ENCODE measurements at regions not wholly inside any gene's neighbourhood (a gene's known extent, or its start where the extent isn't known, plus 50 kb on each side); places are given as distances from the start of the nearest gene placed in this dataset.
"Not testable (repeated sequence)": the region's sequence is repeated elsewhere in the genome, so short reads cannot be mapped to it uniquely, and the experiment has no call there.

GRCh38 chr6:144434308-144434990 is 149.3 kb downstream of the UTRN start:
- H3K9me3 Mint-ChIP-seq: no peaks in the 10 kb centered on the region
- no peak for DNase-seq
- no peak overlapping the region for H3K4me3 Mint-ChIP-seq
- peak overlapping the region; percentile 10 for H3K27ac Mint-ChIP-seq
- no peaks in the 10 kb centered on the region for H3K27me3 Mint-ChIP-seq (ENCODE audit: low read depth)
- peak in 1 of 2 donors; percentile 26 for ATAC-seq (replicated peaks in 1 of 2)
- peaks cover 7 to 31% of the 10 kb centered on the region in 2 donors for H3K36me3 Mint-ChIP-seq (ENCODE audit: insufficient read depth in 2 of 2)
- peaks cover 9% of the 10 kb centered on the region for H3K4me1 Mint-ChIP-seq (ENCODE audit: low read depth)

DNA sequence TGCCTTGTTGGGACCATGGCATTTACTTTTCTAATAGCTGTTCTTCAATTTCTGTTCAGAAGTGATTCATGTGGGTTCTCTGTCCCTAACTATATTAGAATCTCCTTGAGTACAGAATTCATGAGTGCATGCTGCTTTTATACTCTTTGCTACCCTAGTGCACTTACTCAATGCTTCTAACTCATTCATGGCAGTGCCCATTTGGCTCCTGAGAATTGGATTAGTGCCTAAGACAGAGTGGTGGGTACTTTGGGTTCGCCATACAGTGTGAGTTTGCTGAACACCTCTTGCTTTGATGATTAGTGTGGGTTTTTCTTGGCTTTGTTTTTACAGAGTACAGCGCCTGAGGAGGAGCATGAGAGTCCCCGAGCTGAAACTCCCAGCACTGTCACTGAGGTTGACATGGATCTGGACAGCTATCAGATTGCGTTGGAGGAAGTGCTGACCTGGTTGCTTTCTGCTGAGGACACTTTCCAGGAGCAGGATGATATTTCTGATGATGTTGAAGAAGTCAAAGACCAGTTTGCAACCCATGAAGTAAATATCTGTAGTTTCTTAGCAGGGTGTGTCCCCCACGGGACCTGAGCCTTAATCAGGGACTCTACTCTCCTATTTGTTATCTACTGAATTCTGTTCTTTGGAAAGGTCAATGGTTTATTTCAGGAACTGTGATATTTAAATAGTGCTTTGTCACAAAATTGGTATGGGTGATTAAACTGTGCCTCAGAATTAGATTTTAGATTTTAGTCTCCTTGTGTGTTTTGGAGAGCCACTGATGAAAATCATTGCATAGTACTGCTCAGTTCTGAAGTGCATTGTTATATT is 150.7 kb downstream of the UTRN start:
- no peak for ATAC-seq (replicated peaks in 1 of 2)

GRCh38 chr6:144437105-144437504 is 152.0 kb downstream of the UTRN start:
- peaks cover 20 to 51% of the 10 kb centered on the region in 2 donors for H3K36me3 Mint-ChIP-seq (ENCODE audit: insufficient read depth in 2 of 2)
- no peak overlapping the region for H3K4me3 Mint-ChIP-seq
- H3K27me3 Mint-ChIP-seq (ENCODE audit: low read depth): no peaks in the 10 kb centered on the region
- H3K27ac Mint-ChIP-seq: no peak overlapping the region
- H3K4me1 Mint-ChIP-seq (ENCODE audit: low read depth): peaks cover 9% of the 10 kb centered on the region
- DNase-seq (no peak), ATAC-seq (replicated peaks in 1 of 2) (no peak)
- peaks cover 4% of the 10 kb centered on the region in 2 donors for H3K9me3 Mint-ChIP-seq

More for the DNA sequence above, 150.7 kb downstream of the UTRN start:
- H3K36me3 Mint-ChIP-seq (ENCODE audit: insufficient read depth in 2 of 2): peaks cover 17 to 42% of the 10 kb centered on the region in 2 donors
- H3K27ac Mint-ChIP-seq: no peak overlapping the region
- H3K9me3 Mint-ChIP-seq: peaks cover 4% of the 10 kb centered on the region in 2 donors
- no peaks in the 10 kb centered on the region for H3K27me3 Mint-ChIP-seq (ENCODE audit: low read depth)
- DNase-seq: no peak
- H3K4me3 Mint-ChIP-seq: no peak overlapping the region
- H3K4me1 Mint-ChIP-seq (ENCODE audit: low read depth): peaks cover 9% of the 10 kb centered on the region

DNA sequence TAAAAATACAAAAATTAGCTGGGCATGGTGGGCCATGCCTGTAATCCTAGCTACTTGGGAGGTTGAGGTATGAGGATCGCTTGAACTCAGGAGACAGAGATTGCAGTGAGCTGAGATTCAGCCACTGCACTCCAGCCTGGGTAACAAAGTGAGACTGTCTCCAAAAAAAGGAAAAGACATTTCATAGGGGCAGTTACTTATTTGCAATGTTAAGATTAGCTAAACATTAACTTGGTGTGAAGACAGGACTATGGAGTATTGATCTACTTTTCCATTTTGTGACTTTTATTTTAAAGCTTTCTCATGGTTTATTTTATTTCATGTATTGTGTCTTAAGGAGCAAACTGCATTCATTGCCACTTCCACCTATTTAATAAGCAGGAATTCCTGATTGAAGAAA is 153.0 kb downstream of the UTRN start:
- Mint-ChIP-seq H3K27ac (no peak overlapping the region), H3K27me3 (ENCODE audit: low read depth) (no peaks in the 10 kb centered on the region), H3K36me3 (ENCODE audit: insufficient read depth in 2 of 2) (peaks cover 21 to 52% of the 10 kb centered on the region in 2 donors), H3K4me3 (no peak overlapping the region), H3K9me3 (peaks cover 7 to 8% of the 10 kb centered on the region in 2 donors), H3K4me1 (ENCODE audit: low read depth) (peaks cover 9% of the 10 kb centered on the region)
- ATAC-seq (replicated peaks in 1 of 2) (no peak), DNase-seq (no peak)

GRCh38 chr6:144439016-144439415 is 153.9 kb downstream of the UTRN start:
- peaks cover 9% of the 10 kb centered on the region for H3K4me1 Mint-ChIP-seq (ENCODE audit: low read depth)
- no peak overlapping the region for H3K4me3 Mint-ChIP-seq
- H3K36me3 Mint-ChIP-seq (ENCODE audit: insufficient read depth in 2 of 2): peaks cover 21 to 52% of the 10 kb centered on the region in 2 donors
- ATAC-seq (replicated peaks in 1 of 2) (no peak), DNase-seq (no peak)
- H3K9me3 Mint-ChIP-seq: peaks cover 7 to 8% of the 10 kb centered on the region in 2 donors
- H3K27me3 Mint-ChIP-seq (ENCODE audit: low read depth): no peaks in the 10 kb centered on the region
- H3K27ac Mint-ChIP-seq: no peak overlapping the region

DNA sequence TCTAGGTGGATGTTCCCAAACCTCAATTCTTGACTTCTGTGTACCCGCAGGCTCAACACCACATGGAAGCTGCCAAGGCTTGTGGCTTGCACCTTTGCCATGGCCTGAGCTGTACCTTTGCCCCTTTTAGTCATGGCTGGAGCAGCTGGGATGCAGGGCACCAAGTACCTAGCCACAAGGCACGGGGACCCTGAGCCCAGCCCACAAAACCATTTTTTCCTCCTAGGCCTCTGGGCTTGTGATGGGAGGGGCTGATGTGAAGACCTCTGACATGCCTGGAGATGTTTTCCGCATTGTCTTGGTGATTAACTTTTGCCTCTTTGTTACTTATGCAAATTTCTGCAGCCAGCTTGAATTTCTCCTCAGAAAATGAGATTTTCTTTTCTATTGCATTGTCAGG is 156.7 kb downstream of the UTRN start:
- H3K9me3 Mint-ChIP-seq; H3K4me1 Mint-ChIP-seq (ENCODE audit: low read depth); H3K4me3 Mint-ChIP-seq; H3K27ac Mint-ChIP-seq; ATAC-seq (replicated peaks in 1 of 2); DNase-seq; H3K27me3 Mint-ChIP-seq (ENCODE audit: low read depth): not testable (repeated sequence)
- peaks cover 21 to 47% of the 10 kb centered on the region in 2 donors for H3K36me3 Mint-ChIP-seq (ENCODE audit: insufficient read depth in 2 of 2)

- DNase-seq (no peak), ATAC-seq (replicated peaks in 1 of 2) (no peak)
- no peaks in the 10 kb centered on the region for H3K27me3 Mint-ChIP-seq (ENCODE audit: low read depth)
- H3K4me3 Mint-ChIP-seq: no peak overlapping the region
- H3K27ac Mint-ChIP-seq: no peak overlapping the region
- H3K9me3 Mint-ChIP-seq: peaks cover 7 to 8% of the 10 kb centered on the region in 2 donors
- H3K36me3 Mint-ChIP-seq (ENCODE audit: insufficient read depth in 2 of 2): peaks cover 22 to 42% of the 10 kb centered on the region in 2 donors
- peaks cover 4% of the 10 kb centered on the region for H3K4me1 Mint-ChIP-seq (ENCODE audit: low read depth)
Measured at GRCh38 chr6:144443157-144443556, 158.0 kb downstream of the UTRN start.

- Mint-ChIP-seq H3K4me1 (ENCODE audit: low read depth) (peaks cover 4% of the 10 kb centered on the region), H3K27me3 (ENCODE audit: low read depth) (no peaks in the 10 kb centered on the region), H3K27ac (peak overlapping the region; percentile 86), H3K9me3 (no peaks in the 10 kb centered on the region), H3K4me3 (no peak overlapping the region), H3K36me3 (ENCODE audit: insufficient read depth in 2 of 2) (peaks cover 4 to 12% of the 10 kb centered on the region in 2 donors)
- no peak for DNase-seq
- no peak for ATAC-seq (replicated peaks in 1 of 2)
Measured at GRCh38 chr6:144447472-144447871, 162.3 kb downstream of the UTRN start.

DNA sequence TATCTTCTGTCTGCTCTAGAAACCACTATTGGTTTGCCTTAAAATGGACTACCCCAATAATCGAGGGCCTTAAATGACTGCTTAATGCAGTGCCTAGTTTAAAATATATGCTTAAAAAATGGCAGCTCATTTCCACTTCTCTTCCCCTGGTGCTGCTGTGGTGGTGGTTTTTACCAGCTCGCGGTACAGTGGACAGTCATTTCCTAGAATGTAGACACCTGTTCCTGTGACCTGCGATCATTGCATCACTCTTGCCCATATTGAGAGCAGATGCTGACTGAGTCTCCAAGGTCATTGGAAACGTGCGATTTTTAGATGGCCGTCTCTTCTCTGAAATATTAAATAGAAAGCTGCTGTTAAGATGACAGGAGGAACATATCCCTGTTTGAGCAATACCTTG is 164.1 kb downstream of the UTRN start:
- DNase-seq (no peak), ATAC-seq (replicated peaks in 1 of 2) (no peak)
- H3K9me3 Mint-ChIP-seq: no peaks in the 10 kb centered on the region
- H3K4me3 Mint-ChIP-seq: no peak overlapping the region
- no peaks in the 10 kb centered on the region for H3K27me3 Mint-ChIP-seq (ENCODE audit: low read depth)
- peaks cover 4% of the 10 kb centered on the region for H3K4me1 Mint-ChIP-seq (ENCODE audit: low read depth)
- H3K27ac Mint-ChIP-seq: peak overlapping the region; percentile 70
- H3K36me3 Mint-ChIP-seq (ENCODE audit: insufficient read depth in 2 of 2): peaks cover 4 to 14% of the 10 kb centered on the region in 2 donors

GRCh38 chr6:144449911-144450597 is 164.9 kb downstream of the UTRN start:
- Mint-ChIP-seq H3K4me1 (ENCODE audit: low read depth) (peaks cover 4% of the 10 kb centered on the region), H3K27ac (peak overlapping the region; percentile 11), H3K27me3 (ENCODE audit: low read depth) (no peaks in the 10 kb centered on the region), H3K36me3 (ENCODE audit: insufficient read depth in 2 of 2) (peaks cover 4 to 14% of the 10 kb centered on the region in 2 donors), H3K4me3 (no peak overlapping the region), H3K9me3 (no peaks in the 10 kb centered on the region)
- ATAC-seq (replicated peaks in 1 of 2) (no peak), DNase-seq (no peak)

- ATAC-seq (replicated peaks in 1 of 2): peak; percentile 34 to 81
- peak in 1 of 2 donors; percentile 3 for DNase-seq
- Mint-ChIP-seq H3K27ac (peak overlapping the region; percentile 89), H3K27me3 (ENCODE audit: low read depth) (no peaks in the 10 kb centered on the region), H3K4me1 (ENCODE audit: low read depth) (peaks cover 21% of the 10 kb centered on the region), H3K4me3 (peak overlapping the region in 1 of 2 donors; percentile 71), H3K9me3 (no peaks in the 10 kb centered on the region), H3K36me3 (ENCODE audit: insufficient read depth in 2 of 2) (peaks cover 11 to 18% of the 10 kb centered on the region in 2 donors)
Measured at GRCh38 chr6:144460327-144461095, 175.4 kb downstream of the UTRN start.

DNA sequence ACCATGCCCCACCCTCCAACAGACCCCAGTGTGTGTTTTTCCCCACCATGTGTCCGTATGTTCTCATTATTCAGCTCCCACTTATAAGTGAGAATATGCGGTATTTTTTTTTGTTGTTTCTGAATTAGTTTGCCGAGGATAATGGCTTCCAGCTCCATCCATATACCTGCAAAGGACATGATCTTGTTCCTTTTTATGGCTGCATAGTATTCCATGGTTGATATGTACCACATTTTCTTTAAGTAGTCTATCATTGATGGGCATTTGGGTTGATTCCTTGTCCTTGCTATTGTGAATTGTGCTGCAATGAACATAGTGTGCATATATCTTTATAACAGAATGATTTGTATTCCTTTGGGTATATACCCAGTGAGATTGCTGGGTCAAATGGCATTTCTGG is 176.9 kb downstream of the UTRN start:
- H3K27ac Mint-ChIP-seq: no peak overlapping the region

More for the DNA sequence above, 176.9 kb downstream of the UTRN start:
- Mint-ChIP-seq H3K36me3 (ENCODE audit: insufficient read depth in 2 of 2) (peaks cover 11 to 16% of the 10 kb centered on the region in 2 donors), H3K27me3 (ENCODE audit: low read depth) (no peaks in the 10 kb centered on the region), H3K4me3 (no peak overlapping the region), H3K4me1 (ENCODE audit: low read depth) (peaks cover 16% of the 10 kb centered on the region), H3K9me3 (no peaks in the 10 kb centered on the region)
- ATAC-seq (replicated peaks in 1 of 2) (no peak), DNase-seq (no peak)

Data from activated T-cell treated with anti-CD3 and anti-CD28 coated beads, Interleukin-2, amount 50 U/mL, for 72 hours (primary cell).